Body of pancreas (tissue), 4 donors: ENCODE measurements at regions not wholly inside any gene's neighbourhood (a gene's known extent, or its start where the extent isn't known, plus 50 kb on each side); places are given as distances from the start of the nearest gene placed in this dataset.

Source experiments
- POLR2A ChIP-seq, 3 donors: fragments of 450-650 bp; IDR thresholded peaks; one replicate each; pipeline ENCODE4 v1.6.1; 2016; ENCODE audit warnings: antibody characterized with exemption in 3 of 3, mild to moderate bottlenecking in 2 of 3
- TF ChIP-seq, protein P1 (sequence below), 7 experiments: fragments of 450-650 bp in 4 of 7; fragments of 200-600 bp in 3 of 7; sonication (generic) in 3 of 7; IDR thresholded peaks; one replicate each; pipeline ENCODE4 v1.5.1; 2016 to 2019; ENCODE audit warnings: antibody characterized with exemption in 7 of 7

DNA sequence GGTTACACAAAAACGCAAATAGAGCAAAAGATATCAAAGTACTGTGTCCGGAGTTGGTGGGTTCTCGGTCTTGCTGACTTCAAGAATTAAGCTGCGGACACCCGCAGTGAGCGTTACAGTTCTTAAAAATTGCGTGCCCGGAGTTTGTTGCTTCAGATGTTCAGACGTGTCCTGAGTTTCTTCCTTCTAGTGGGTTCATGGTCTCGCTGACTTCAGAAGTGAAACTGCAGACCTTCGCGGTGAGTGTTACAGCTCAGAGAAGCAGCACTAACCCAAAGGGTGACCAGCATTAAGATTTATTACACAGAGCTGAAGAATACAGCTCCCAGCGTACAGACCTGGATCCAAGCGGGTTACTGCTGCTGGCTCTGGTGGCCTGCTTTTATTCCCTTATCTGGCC lies 125.7 kb upstream of the TWIST2 start:
- TF ChIP-seq, protein P1, sequence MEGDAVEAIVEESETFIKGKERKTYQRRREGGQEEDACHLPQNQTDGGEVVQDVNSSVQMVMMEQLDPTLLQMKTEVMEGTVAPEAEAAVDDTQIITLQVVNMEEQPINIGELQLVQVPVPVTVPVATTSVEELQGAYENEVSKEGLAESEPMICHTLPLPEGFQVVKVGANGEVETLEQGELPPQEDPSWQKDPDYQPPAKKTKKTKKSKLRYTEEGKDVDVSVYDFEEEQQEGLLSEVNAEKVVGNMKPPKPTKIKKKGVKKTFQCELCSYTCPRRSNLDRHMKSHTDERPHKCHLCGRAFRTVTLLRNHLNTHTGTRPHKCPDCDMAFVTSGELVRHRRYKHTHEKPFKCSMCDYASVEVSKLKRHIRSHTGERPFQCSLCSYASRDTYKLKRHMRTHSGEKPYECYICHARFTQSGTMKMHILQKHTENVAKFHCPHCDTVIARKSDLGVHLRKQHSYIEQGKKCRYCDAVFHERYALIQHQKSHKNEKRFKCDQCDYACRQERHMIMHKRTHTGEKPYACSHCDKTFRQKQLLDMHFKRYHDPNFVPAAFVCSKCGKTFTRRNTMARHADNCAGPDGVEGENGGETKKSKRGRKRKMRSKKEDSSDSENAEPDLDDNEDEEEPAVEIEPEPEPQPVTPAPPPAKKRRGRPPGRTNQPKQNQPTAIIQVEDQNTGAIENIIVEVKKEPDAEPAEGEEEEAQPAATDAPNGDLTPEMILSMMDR (IDR thresholded peaks at IDR 0.05), result no peak
- TF ChIP-seq POLR2A (IDR thresholded peaks at IDR 0.05), result no peak
